NCI-H1436 (cell line): ENCODE measurements at regions not wholly inside any gene's neighbourhood (a gene's known extent, or its start where the extent isn't known, plus 50 kb on each side); places are given as distances from the start of the nearest gene placed in this dataset.

Experiments used
- DNase-seq: peaks from one replicate; lab custom pipeline; 2025; lab: John Stamatoyannopoulos, UW

DNA sequence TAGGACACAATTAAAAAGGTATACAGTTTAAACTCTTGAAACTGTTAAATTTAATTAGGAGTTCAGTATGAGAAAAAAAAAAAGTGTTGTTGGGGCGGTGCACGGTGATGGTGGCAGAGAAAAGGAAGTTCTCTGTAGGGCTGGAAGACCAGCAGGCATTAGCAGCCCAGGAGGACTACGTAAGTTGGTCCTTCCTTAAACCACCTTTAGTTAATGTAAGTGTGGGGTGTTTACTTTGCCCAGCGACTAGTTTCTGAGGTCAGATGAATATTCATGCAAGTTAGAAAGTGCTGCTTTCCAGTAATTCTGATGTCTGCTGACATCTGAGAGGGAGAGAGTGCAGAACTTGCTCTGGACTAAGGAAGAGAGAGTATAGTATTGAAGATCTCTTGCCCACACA lies 54.9 kb downstream of the NKX2-1 start:
- no peak for DNase-seq

DNA sequence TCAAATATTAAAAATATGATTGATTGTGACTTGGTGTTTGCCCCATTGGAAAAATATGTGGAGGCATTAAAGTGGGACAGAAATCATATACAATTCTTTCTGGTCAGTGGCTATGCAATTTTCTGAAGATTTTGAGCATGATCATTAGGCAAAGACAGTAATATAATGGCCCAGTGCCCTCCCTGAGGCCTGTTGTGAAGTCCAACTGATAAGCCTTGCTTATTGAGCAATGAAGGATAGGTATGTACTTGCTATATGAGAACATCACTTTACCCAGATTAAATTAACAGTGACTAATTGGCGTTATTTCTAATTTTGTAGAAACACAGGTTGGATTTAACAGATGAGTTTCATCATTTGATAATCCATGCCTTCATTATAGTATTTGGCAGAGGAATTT lies 57.1 kb downstream of the NKX2-1 start:
- DNase-seq = no peak

DNA sequence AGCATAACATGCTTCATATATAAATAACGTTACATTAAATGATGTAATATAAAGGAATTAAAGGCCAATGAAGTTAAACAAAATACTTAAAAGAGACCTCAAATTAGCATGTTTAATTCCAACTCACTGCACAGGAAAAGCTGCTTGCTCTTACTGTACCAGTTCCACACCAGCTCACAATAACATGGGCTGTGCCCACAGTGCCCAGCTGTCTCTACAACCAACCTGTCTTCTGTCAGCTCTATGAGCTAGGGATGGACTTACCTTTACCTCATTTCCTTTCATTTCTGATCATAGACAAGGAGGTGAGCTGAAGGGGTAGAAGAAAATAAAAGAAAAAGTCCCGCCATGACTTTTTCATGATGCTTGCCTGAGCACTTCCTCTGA lies 64.8 kb downstream of the NKX2-1 start:
- no peak for DNase-seq

DNA sequence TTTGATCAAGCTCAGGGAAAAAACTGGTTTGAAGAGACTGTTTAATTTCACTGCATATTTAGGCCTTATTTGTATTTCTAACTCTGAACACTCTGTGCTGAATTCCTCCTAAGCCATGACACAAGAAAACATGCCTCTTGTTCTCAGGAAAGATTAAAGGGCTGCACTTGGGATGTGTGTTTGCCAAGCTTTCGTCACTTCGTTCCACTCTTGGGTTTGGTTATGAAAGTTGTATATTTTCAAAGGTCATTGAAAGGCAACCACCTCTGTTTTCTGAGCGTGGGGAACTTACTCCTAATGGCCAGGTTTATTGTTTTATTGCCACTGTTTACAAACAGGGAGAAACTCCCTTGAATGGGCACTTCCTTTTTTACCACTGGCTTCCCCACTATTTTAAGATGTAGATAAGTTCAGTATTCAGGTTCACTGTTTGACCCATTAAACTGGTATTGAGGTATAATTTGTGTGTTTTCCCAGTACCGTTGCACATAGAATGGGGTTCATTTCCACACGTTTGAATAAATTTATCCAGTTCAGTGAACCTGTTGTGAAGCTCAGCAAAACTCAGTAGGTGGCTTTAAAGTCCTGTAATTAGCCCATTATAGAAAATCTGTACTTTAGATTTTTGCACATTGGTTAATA lies 65.3 kb downstream of the NKX2-1 start:
- no peak for DNase-seq

DNA sequence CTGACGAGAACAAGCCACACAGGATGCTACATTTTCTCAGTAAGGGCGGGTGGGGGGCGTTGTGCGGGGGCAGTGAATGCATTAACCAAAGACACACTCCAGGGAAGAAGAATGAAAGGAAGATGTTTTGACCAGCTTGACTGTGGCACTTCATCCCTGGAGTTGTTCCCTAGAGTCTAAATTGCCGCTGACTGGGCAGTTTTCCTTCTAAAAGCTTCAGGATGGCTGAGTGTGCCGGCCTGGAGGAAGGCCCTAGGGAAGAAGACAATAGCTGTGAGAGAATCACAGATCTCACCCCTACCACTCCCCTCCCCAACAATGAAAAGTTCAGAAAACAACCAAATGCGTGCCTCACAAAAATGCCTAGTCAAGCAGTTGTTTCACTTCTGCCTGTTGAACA lies 67.2 kb downstream of the NKX2-1 start:
- DNase-seq = no peak

DNA sequence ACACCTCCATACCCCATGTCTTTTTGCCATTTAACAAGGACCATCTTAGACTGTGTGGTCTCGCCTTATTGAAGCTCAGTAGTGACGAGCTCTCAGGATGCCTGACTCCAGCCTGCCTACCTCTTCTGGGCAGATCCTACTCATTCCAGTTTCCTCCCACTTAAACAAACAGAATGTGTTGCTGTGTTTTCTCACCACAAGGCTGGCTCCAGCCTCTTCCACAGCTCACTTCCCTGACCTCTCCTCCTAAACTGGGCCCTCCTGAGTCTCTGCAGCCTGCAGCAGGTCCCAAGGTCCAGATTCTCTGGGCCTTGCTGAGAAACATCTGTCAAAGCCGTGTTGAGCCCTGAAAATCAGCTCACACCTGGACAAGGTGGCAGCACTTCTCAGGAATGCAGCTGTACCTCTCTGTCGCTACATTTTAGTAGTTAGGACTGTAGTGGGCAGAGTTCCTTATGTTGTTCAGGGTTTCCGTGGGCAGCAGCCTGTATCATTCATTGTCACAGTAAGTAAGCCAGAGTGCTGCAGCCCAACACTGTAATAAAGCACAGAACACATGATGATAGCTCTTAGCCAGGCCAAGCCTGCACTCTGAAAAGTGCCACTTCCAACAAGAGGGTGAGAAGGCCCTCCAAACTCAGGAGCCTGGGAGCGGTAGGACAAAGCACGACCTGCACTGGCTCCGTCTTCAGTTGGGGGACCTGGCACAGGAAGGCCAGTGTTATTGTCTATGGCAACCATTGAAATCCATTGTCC lies 68.5 kb downstream of the NKX2-1 start:
- DNase-seq = no peak

DNA sequence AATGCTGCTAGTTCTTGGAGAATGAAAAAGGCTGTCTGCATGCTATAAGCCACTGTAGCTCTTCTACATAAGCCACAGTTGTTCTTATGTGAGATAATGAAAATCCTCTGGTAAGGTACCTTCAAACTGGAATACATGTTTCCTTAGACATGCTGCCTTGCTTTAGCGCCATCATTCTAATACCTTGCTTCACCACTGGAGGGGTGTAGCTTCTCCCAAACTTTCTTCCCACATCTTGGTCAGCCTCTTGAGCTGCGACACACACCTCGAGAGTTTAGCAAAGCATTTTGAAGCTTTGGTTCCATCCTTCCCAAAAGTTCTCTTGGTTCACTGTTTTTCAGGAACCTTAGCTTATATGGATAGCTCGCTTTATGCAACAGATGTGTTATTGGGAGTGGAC lies 69.5 kb downstream of the NKX2-1 start:
- DNase-seq = no peak

DNA sequence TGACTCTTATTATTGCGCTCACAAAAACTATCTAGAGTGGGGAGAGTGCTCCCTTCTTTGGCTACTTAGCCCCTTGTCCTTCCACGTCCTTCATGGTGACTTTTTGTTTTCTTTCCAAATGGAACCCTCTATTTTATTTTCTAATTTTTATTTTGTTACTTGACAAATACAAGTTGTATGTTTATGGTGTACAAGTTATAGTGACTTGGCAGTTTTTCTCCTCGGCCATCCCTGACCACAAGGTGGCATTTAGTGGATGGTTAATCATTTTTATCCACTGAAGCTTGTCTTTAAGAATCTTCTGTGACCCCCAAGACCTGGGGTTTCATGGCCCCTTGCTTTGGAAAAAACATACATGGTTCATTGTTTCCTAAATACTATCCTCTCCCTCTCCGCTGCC lies 70.1 kb downstream of the NKX2-1 start:
- no peak for DNase-seq

DNA sequence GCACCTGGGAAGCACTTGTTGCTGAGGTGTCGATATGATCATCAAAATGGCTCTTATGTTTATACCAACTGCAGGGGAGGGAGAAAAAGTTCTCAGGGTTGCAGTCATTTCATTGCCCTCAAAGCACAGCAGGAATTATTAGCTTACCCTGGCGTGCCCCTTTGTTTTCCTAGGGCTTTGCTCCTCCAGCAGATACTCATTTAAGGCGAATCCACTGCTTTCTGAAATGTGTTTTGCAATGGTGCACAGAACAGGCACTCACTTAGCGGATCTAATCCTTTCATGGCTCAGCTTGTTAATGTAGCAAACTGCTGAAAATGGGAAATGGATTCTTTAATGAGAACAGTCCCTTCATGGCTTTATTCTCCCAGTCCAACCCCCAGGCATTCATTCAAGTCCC lies 76.7 kb downstream of the NKX2-1 start:
- DNase-seq = no peak

DNA sequence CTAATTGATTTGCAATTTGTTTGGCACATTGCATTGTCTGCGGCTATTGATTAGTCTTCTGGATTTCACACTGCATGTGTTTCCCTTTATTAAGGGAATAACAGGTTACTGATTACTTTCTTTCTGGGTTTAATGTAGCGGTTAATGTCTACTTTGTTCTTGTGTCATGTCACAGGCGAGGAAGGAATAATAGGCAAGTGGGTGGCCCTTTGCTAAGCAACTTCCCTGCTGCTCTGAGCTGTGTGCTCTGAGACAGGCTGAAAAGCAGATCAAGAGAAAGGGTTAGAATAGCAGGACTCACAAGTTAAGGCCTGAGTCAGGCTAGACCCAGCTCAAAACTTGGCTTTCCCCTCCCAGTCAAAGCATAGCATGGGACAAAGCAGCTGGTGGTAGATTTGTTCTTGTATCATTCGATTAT lies 77.2 kb downstream of the NKX2-1 start:
- DNase-seq = no peak

DNA sequence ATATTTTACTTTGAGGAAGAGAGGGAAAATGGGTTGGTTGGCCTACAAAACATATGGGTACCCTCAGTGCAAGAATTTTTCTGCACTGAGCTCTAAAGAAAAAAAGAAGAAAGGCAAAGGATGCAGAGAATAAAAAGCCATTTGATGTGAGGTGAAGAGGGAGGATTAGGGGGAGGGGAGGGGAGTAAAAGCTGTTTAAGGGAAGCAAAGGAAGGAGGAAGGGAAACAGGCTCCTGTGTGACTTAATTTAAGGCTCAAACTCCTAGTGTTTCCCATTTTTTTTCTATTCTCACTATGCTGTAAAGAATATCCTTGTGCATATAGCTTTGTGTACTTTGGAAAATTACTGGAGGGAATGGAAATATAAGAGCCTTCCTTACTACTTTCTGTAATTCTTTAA lies 78.7 kb downstream of the NKX2-1 start:
- DNase-seq = no peak

DNA sequence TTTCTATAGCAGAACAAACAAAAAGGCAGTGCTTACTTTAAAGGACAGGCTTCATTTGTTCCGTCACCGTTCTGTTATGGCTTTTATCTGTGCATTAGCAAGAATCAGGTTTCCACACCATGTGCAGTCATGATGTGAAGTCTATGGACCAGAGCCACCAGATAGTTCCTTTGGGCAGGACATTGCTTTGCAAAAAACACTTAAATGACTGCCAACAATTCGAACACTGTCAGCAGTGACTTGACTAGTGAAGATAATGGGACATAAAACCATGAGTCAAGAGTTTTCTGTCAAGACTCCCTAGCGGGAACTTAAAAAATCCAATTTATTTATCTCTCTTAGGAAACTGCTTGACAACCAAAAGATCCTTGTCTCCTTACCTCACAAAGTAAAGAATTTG lies 80.3 kb downstream of the NKX2-1 start:
- no peak for DNase-seq

DNA sequence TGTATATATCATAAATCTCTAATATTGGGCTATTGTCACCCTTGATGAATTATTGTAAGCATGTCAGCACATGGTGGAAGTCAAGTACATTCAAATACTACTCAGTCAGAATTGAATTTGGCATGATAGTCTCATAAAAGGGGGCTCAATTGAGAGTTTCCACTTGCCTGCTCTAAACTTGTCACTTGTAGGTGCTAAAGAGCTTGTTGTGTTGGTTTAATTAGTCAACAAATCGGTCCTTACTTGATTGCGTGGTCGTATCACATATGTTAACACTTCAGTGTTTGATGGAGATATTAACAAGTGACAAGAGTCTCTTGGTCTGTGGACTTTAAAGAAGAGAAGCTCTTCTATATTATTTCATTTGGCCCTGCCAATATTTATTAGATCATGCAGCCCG lies 81.1 kb downstream of the NKX2-1 start:
- DNase-seq = no peak

DNA sequence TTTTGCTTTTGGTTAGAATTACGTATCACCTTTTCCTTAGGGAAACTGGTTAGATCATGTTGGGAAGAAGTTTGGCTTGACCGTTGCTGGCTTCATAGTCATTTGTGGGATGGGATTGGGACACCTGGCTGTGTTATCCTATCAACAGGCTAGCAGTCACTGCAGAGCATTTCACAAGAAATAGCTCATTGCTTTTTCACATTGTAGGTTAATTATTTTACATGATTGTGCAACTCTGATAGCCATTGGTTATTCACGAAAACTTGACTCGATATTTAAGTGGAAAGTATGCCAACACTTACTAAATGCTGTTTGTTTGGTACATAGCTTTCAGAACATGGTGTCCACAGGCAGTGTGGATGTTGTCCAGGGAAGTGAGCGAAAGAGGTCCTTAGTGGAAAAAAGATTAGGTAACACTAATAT lies 89.4 kb downstream of the NKX2-1 start:
- no peak for DNase-seq

DNA sequence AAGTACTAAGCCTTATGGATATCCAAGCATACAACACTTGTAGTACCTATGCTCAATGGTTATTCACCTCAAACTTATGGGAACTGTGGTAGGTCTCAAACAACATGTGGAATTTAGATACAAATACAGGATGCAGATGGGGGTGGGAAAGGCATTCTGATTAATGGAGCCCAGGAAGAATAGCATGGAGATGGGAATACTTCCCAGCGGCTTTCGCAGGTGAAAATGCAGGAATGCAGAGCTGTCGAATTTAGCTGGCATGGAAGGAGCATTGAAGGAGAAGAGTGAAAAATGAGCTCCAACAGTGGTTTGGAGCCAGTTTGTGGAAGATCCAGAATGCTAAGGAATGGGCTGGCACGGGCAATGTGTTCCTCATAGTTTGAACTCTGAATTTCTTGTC lies 89.9 kb downstream of the NKX2-1 start:
- no peak for DNase-seq

DNA sequence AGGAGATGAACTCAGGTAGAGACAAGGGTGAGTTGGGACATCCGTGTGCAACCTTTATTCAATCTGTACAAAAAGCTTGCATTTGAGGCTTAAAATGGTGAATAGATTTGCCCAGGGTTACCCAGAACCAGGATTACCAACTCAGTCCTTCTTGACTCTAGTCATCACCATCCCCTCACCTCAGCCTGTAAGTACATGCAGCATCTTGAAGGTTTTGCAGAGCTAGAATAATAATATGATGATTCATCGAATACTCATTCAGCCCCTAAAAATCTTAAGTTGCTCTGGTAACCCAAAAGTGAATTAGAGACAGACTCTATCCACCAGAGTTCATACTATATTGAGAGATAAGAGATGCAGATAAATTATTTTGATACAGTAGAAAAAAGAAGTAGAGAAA lies 90.3 kb downstream of the NKX2-1 start:
- DNase-seq = no peak

DNA sequence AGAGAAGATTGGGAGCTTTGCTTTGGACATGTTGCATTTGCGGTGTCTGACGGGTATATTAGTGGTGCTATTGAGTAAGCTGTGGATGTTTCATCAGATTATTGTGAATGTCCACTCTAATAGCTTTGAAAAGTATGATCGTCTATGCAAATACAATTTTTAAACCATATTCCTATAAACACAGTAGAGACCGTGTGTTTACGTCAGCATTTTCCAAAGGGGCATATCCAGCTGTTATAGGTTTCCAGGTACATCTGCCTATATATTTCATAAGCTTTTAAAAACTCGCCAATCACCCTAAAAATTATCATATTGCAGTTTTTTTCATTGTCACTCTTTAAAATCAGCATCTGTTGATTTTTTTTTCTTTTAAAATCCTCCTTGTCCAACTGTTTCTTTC lies 91.7 kb downstream of the NKX2-1 start:
- DNase-seq = no peak

DNA sequence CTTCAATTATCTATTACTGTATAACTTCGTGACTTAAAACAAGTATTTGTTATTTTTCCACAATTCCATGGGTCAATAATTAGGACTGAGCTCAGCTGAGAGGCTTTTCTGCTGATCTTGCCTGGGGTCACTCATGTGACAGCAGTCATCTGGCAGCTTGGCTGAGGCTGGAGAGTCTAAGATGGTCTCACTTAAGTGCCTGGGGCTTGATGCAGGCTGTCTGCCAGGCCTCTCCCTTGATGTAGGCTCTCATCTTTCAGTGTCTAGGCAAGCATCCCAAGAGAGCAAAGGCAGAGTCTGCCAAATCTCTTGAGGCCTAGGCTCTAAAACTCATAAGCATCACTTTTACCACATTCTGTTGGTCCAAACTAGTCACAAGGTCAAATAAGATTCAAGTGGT lies 93.2 kb downstream of the NKX2-1 start:
- DNase-seq = no peak

DNA sequence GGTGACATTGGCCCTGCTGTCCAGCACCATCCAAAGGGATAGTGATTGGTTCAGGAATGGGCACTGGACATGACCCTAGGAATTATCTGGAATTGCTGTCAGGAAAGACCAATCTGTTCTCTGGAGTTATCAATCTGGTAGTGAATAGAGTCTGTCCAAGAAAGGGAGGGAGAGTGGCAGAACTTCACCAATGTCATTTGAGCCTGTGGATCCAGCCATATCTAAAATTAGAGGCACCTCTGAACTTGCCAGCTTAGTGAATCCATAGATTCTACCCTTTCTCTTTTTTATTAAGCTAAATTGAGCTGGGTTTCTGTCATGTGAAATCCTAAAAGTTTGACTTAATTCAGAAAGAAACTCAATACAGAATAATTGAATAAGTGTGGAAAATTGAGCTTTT lies 93.9 kb downstream of the NKX2-1 start:
- no peak for DNase-seq

DNA sequence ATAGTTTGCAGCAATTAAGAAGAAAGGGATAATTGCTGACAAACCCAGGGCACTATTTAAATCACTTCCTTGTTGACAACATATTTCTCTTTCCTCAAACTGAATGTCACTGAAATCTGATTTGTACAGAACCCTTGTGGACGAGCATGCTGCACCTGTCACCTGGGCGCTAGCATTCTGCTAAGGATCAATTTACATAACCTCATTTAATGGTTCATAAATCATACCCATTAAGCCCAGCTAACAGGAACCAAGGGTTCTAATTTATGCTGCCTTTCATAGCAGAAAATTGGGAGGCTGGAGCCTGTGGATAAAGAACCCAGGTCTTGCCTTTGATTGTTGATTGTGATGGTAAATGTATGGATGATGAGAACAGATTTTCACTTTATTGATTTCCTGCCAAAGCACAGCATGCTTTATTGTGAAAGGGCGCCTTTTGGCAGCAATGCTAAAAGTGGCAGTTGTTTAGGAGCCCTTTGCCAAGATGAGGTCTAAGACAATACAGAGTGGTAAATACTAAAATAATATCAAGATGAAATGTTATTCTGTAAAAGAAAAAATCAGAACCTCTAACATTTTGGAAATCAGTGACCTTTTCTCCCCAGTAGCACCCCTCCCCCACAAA lies 95.4 kb downstream of the NKX2-1 start:
- DNase-seq = peak; percentile 97

DNA sequence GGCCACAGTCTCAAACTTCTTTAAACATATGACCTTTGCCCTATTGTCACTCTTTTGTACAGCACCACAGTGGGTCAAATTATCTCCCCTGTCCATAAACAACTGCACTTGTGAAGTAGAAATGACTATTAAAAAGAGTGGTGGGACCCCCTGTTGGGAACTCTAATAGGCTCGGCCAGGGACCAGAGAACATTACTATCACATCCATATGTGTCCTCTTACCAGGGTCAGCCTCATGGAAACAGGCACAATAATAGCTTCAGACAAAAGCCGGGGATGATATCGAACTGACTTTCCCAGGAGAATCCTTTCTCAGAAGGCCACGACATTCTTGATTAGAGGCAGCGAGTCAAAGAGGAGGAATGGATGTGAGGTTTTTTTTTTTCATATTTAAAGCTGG lies 96.6 kb downstream of the NKX2-1 start:
- DNase-seq = no peak

DNA sequence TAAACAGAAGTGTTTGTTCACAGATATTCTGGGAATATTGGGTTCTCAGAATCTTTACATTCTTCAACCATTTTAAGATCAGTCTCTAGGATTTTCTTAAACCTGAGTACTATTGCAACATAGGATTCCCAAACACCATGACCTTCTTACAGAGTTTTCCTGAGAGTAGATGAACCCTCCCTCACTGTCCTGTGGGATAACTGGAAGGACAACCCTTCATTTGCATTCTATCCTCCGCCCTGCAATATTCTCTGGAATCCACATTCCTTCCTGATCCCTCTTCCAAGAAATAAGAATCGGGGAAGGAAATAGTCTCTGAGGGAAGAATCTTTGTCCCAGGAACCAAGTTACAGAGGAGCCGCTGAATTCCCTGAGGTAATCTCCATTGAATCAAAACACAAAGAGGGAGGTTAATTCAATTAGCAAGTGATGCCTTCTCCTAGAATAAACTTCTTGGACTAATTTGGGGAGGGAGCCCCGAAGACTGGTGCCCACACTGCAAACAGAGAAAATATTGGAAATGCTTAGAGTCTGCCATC lies 99.8 kb upstream of the MBIP start:
- no peak for DNase-seq

DNA sequence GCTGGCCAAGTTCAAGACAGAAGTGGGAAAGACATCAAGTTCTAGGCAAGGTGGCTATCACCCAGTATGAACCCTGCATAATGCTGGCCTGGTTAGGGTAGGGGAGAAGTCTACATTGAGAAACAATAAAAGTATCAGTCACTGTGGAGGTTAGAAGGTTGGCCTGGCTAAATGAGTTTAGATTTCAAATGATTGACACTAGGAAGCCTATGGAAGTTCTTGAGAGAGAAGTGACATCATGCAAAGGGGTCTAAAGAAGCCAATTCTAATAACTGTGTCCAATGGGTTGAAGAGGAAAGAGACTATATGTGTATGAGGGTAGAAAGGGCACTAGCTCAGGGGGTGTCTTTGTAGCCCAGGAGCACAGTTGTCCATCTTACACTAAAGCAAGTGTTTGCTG lies 98.5 kb upstream of the MBIP start:
- DNase-seq = no peak
